IMR-90 (cell line): ENCODE measurements at regions not wholly inside any gene's neighbourhood (a gene's known extent, or its start where the extent isn't known, plus 50 kb on each side); places are given as distances from the start of the nearest gene placed in this dataset.

Experiments
- ATAC-seq: fragments of 200-7000 bp; cut with Tn5 transposase; 2 replicates; pipeline ENCODE4 v1.9.1; 2020; ENCODE audit warnings: low read depth, mild to moderate bottlenecking, moderate library complexity
- BruUV-seq: library from RNA; stranded (reverse); fragments of 400-500 nt; replicated peaks from 2 replicates; lab custom pipeline; 2021; lab: Mats Ljungman, UMichigan
- CTCF ChIA-PET: fragments of 300-600 bp; formaldehyde crosslinking; extraction: SDS; loops from one replicate; lab custom pipeline; 2021; ENCODE audit warnings: antibody characterized with exemption; lab: Yijun Ruan, JAX
- POLR2A ChIA-PET: fragments of 300-600 bp; sonication (Branson Sonifier 250); formaldehyde crosslinking; loops from one replicate; lab custom pipeline; 2022; ENCODE audit warnings: antibody characterized with exemption; ENCODE audit not compliant: unreplicated experiment; lab: Charles Lee
- DNase-seq: peaks from one replicate; pipeline ENCODE4 v3.0.0; 2013
- H2AFZ ChIP-seq: replicated peaks from 2 replicates; pipeline ENCODE3; 2013; ENCODE audit warnings: low read length, mild to moderate bottlenecking; ENCODE audit not compliant: poor library complexity
- H2AK5ac ChIP-seq: 2 replicates; pipeline ENCODE4 v1.6.1; 2013; ENCODE audit warnings: low read depth, low read length, inconsistent platforms
- H2AK9ac ChIP-seq: replicated peaks from 2 replicates; pipeline ENCODE3; 2013; ENCODE audit warnings: mild to moderate bottlenecking, low read depth, low read length, moderate library complexity; ENCODE audit not compliant: poor library complexity
- H2BK120ac ChIP-seq: 2 replicates; pipeline ENCODE4 v1.6.1; 2013; ENCODE audit warnings: low read depth, low read length, inconsistent platforms
- H2BK15ac ChIP-seq: 3 replicates; pipeline ENCODE4 v1.6.1; 2013; ENCODE audit warnings: low read depth, low read length, inconsistent platforms
- H2BK20ac ChIP-seq: 2 replicates; pipeline ENCODE4 v1.6.1; 2013; ENCODE audit warnings: low read depth, mild to moderate bottlenecking, inconsistent platforms, low read length, moderate library complexity
- H2BK5ac ChIP-seq: 2 replicates; pipeline ENCODE4 v1.6.1; 2013; ENCODE audit warnings: mild to moderate bottlenecking, low read depth, low read length, inconsistent platforms; ENCODE audit not compliant: poor library complexity, severe bottlenecking
- H3K14ac ChIP-seq: replicated peaks from 2 replicates; pipeline ENCODE4 v1.6.1; 2013; ENCODE audit warnings: low read depth, low read length, inconsistent platforms
- H3K18ac ChIP-seq: 2 replicates; pipeline ENCODE4 v1.6.1; 2013; ENCODE audit warnings: low read depth, low read length, control low read depth
- H3K23ac ChIP-seq: 2 replicates; pipeline ENCODE4 v1.6.1; 2013; ENCODE audit warnings: low read depth, low read length, inconsistent platforms
- H3K27ac ChIP-seq: 2 replicates; pipeline ENCODE4 v1.5.1; 2013; ENCODE audit warnings: mild to moderate bottlenecking, control low read depth, low read length; ENCODE audit not compliant: insufficient read depth
- H3K27me3 ChIP-seq: 2 replicates; pipeline ENCODE4 v1.6.1; 2013; ENCODE audit warnings: low read length; ENCODE audit not compliant: control insufficient read depth, insufficient read depth
- H3K36me3 ChIP-seq: 2 replicates; pipeline ENCODE4 v1.6.1; 2013; ENCODE audit warnings: low read length, mixed read lengths; ENCODE audit not compliant: control insufficient read depth, insufficient read depth
- H3K4ac ChIP-seq: 2 replicates; pipeline ENCODE4 v1.6.1; 2013; ENCODE audit warnings: low read depth, low read length, inconsistent platforms
- H3K4me1 ChIP-seq: 2 replicates; pipeline ENCODE4 v1.6.1; 2013; ENCODE audit warnings: low read length, mixed read lengths; ENCODE audit not compliant: control insufficient read depth, insufficient read depth
- H3K4me2 ChIP-seq: 2 replicates; pipeline ENCODE4 v1.6.1; 2013; ENCODE audit warnings: low read depth, mild to moderate bottlenecking, control low read depth, low read length, moderate library complexity
- H3K4me3 ChIP-seq: 2 replicates; pipeline ENCODE4 v1.5.1; 2013; ENCODE audit warnings: low read depth, mild to moderate bottlenecking, control low read depth, low read length, moderate library complexity; ENCODE audit not compliant: insufficient read depth
- H3K56ac ChIP-seq: 2 replicates; pipeline ENCODE4 v1.6.1; 2013; ENCODE audit warnings: low read length, inconsistent platforms; ENCODE audit not compliant: insufficient read depth; ENCODE audit errors: extremely low read depth
- H3K79me1 ChIP-seq, 2 experiments: 2 replicates each; pipeline ENCODE4 v1.6.1; 2013; ENCODE audit warnings: low read length in 2 of 2, inconsistent platforms in 1 of 2, low read depth in 1 of 2
- H3K9ac ChIP-seq: 2 replicates; pipeline ENCODE4 v1.6.1; 2013; ENCODE audit warnings: low read depth, low read length, control low read depth
- H3K9me1 ChIP-seq: 2 replicates; pipeline ENCODE4 v1.6.1; 2013; ENCODE audit warnings: low read length, inconsistent platforms; ENCODE audit not compliant: insufficient read depth
- H3K9me3 ChIP-seq: 2 replicates; pipeline ENCODE4 v1.6.1; 2013; ENCODE audit warnings: low read length; ENCODE audit not compliant: control insufficient read depth, insufficient read depth
- H4K20me1 ChIP-seq: 2 replicates; pipeline ENCODE4 v1.6.1; 2013; ENCODE audit warnings: low read length, inconsistent platforms; ENCODE audit not compliant: insufficient read depth
- H4K5ac ChIP-seq: 2 replicates; pipeline ENCODE4 v1.6.1; 2013; ENCODE audit warnings: mild to moderate bottlenecking, low read depth, low read length, control low read depth
- H4K8ac ChIP-seq, 2 experiments: 2 replicates each; pipeline ENCODE4 v1.6.1; 2013; ENCODE audit warnings: low read depth in 2 of 2, low read length in 2 of 2, control low read depth in 1 of 2, inconsistent platforms in 1 of 2
- H4K91ac ChIP-seq: 2 replicates; pipeline ENCODE4 v1.6.1; 2013; ENCODE audit warnings: low read depth, low read length, inconsistent platforms; ENCODE audit not compliant: insufficient read depth
- BHLHE40 ChIP-seq: fragments of 150-350 bp; IDR thresholded peaks from 2 replicates; pipeline ENCODE4 v1.6.1; 2016; ENCODE audit warnings: mild to moderate bottlenecking, low read depth, low read length
- CTCF ChIP-seq: conservative IDR thresholded peaks from 2 replicates; pipeline ENCODE4 v1.5.1; 2012; ENCODE audit warnings: mild to moderate bottlenecking, low read depth, low read length, improper control_type of control experiment
- ELK1 ChIP-seq: fragments of 150-350 bp; IDR thresholded peaks from 2 replicates; pipeline ENCODE4 v1.6.1; 2016; ENCODE audit warnings: low read depth, mild to moderate bottlenecking, low read length, moderate library complexity, borderline replicate concordance
- RCOR1 ChIP-seq: IDR thresholded peaks from 2 replicates; pipeline ENCODE4 v1.6.1; 2012; ENCODE audit warnings: mild to moderate bottlenecking, low read length, improper control_type of control experiment; ENCODE audit not compliant: insufficient replicate concordance
- USF2 ChIP-seq: fragments of 150-350 bp; IDR thresholded peaks from 2 replicates; pipeline ENCODE4 v1.6.1; 2017; ENCODE audit warnings: mild to moderate bottlenecking, antibody characterized with exemption, low read length, low read depth
- WGBS, 2 experiments: methylation state at CpG; one replicate each; pipeline versions ENCODE4 v1.1.5 to v1.1.7; 2013; ENCODE audit warnings: missing lambda C conversion rate in 2 of 2; ENCODE audit not compliant: insufficient read length in 1 of 2; ENCODE audit errors: extremely low coverage in 2 of 2; 5-methylcytosine and 5-hydroxymethylcytosine counted together
- dilution Hi-C: fragments of 300-500 bp; cut with HindIII; formaldehyde crosslinking; loops from one replicate; pipeline ENCODE4 v1.14.3; 2018; ENCODE audit warnings: low sequenced_read_pairs; ENCODE audit not compliant: unreplicated experiment
- in situ Hi-C: fragments of 300-500 bp; cut with MboI; formaldehyde crosslinking; loops from 3 replicates; pipeline ENCODE4 v1.14.3; 2019; ENCODE audit warnings: low sequenced_read_pairs, inconsistent platforms, mixed read lengths
- intact Hi-C: fragments of 100-400 bp; cut with micrococcal nuclease; formaldehyde crosslinking; loops from 2 replicates; pipeline ENCODE4 v1.10.0; 2022

GRCh38 chr6:102407886-102408741, 1014.6 kb downstream of the GRIK2 start:
- Histone ChIP-seq H4K91ac (no peak overlapping the region), H2AFZ (no peak overlapping the region)
- WGBS, 2 experiments: 7% methylated on average over 1 of the region's 4 CpGs; no CpG with 5 or more reads in 1 of the 2 experiments

More at GRCh38 chr6:102407886-102408741, 1014.6 kb downstream of the GRIK2 start:
- ATAC-seq (no peak), DNase-seq (no peak)
- Histone ChIP-seq H2BK120ac (no peak overlapping the region), H3K18ac (no peak overlapping the region), H2BK15ac (no peak overlapping the region), H3K56ac (no peak overlapping the region), H2BK5ac (no peak overlapping the region), H3K4ac (no peak overlapping the region), H3K4me3 (no peak overlapping the region), H3K36me3 (no peaks in the 10 kb centered on the region), H3K4me1 (no peaks in the 10 kb centered on the region), H2AK9ac (no peak overlapping the region), H3K79me1 (no peaks in the 10 kb centered on the region), H3K23ac (no peak overlapping the region), H2AK5ac (no peak overlapping the region), H3K14ac (no peak overlapping the region), H4K20me1 (no peaks in the 10 kb centered on the region), H4K5ac (no peak overlapping the region), H3K27me3 (no peaks in the 10 kb centered on the region), H2BK20ac (no peak overlapping the region), H3K9me3 (0 out of 2 replicates have a peak, but pooled peaks cover 4% of the 10 kb centered on the region), H4K8ac (no peak overlapping the region), H3K9ac (no peak overlapping the region), H3K4me2 (no peak overlapping the region), H3K27ac (no peak overlapping the region), H3K9me1 (no peaks in the 10 kb centered on the region)
- ChIA-PET CTCF (no interaction called here), POLR2A (no interaction called here)
- BruUV-seq: no TSS peak
- intact Hi-C loops: no loop called here
- dilution Hi-C loops: no loop called here
- TF ChIP-seq BHLHE40 (no peak), RCOR1 (no peak), ELK1 (no peak), USF2 (no peak), CTCF (no peak)
- in situ Hi-C loops: no loop called here
